ENCODE measurements at regions not wholly inside any gene's neighbourhood (a gene's known extent, or its start where the extent isn't known, plus 50 kb on each side); places are given as distances from the start of the nearest gene placed in this dataset.
A peak's percentile ranks its signal among the peaks of the same experiment; 100 is the strongest.

GRCh38 chr1:36721261-36721660 is 238.5 kb upstream of the CSF3R start:
- DNase-seq (ENCODE audit: low read depth in 2 of 2), result no peak

GRCh38 chr1:36717431-36717830 is 234.7 kb upstream of the CSF3R start:
- DNase-seq (ENCODE audit: low read depth in 2 of 2), result no peak

DNA sequence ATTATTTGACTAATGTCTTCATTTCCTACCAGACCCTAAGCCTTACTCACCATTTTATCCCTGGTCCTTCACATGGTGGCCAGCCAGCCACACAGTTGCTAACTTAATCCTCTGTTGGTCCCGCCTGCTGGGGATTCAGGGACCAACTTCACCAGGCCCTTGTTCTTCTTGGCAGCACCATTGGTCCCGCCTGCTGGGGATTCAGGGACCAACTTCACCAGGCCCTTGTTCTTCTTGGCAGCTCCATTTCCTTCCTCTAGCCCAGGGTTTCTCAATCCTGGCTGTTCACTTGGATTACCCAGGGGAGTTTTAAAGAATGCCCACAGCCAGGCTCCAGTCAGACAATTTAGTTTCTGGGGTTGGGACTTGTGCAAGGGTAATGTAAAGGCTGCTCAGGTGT is 233.1 kb upstream of the CSF3R start:
- DNase-seq (ENCODE audit: low read depth in 2 of 2), result no peak

- no peak for DNase-seq (ENCODE audit: low read depth in 2 of 2)
Observed at GRCh38 chr1:36714301-36714700, 231.6 kb upstream of the CSF3R start.

GRCh38 chr1:36711480-36711879 is 228.8 kb upstream of the CSF3R start:
- DNase-seq (ENCODE audit: low read depth in 2 of 2), result no peak

GRCh38 chr1:36710951-36711350 is 228.2 kb upstream of the CSF3R start:
- no peak for DNase-seq (ENCODE audit: low read depth in 2 of 2)

DNA sequence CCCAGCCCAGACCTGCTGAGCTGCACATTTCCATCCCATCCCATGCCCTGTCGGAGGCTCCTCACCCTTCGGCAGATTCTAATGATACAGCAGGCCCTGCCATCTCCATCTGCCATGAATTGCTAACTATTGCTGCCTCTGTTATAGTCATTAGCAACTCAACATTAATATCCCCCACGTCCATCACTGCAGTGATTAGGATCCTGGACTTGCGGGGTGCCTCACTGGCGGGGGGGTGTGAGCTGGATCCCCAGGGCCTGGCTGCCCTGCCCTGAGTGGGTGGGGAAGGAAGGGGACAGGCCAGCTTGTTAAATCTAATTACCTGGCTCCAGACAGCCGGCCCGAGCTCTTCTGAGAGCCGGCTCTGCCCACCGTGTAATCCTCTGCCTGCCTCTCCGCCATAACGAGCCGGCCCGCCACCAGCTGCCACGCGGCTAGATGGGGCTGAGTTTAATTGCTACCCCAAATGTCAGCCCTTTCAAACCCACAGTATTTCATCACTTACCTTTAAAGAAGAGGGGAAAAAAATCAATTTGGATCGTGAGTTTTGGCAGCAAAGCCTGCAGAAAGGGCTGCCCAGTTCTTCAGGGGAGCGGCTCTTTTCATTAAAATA is 227.3 kb upstream of the CSF3R start:
- no peak for DNase-seq (ENCODE audit: low read depth in 2 of 2)

DNA sequence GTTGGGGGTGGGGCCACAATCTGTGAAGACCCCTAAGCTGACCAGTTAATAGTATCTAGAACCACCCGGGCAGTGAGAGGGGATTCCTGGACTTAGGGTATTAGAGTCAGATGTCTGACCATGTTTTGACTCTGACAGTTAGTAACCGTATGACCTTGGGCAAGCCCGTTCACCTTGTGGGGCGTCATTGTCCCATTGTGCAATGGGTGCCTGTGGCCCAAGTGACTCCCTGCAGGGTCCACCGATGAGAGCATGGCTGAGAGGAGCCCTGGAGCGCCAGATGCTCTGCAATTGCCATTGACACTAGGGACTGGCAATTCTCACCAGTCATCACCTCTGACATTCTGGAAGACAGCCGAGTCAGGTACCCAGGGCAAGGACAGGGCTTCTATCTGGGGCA is 225.9 kb upstream of the CSF3R start:
- DNase-seq (ENCODE audit: low read depth in 2 of 2), result no peak

DNA sequence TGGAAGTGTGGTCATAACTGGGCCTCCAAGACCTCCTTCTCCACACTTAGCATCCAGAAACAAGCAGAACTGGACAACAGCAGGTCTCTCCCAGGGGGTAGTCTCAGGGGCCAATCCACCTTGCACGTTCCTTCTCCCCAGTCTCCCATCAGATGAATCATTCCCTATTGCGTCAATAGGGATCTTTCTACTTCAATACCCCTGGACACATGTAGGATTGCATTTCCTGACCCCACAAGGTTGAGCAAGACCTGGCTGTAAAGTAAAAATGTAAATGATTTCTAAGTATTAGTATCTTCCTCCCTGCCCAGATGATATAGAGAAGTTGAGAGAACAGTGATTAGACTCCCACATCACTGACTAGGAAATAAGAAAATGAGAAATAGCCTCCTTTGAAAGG is 224.5 kb upstream of the CSF3R start:
- no peak for DNase-seq (ENCODE audit: low read depth in 2 of 2)

DNA sequence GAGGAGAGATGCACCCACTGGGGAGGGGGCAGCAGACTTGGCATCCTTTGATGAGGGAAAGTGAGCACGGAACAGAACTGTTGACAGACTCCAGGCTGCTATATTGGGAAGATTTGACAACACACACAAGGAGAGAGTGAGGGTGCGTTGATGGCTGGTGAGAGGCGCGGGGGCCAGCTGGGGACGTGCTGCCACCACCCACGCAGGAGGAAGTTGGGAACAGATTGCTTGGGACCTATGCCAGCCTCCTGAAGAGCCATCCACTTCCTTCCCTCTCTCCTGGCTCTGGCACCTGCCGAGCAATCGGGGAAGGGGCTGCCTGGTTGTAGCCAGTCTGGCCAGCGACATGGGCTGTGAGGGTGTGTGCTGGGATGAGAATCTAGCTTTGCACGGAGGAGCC is 223.7 kb upstream of the CSF3R start:
- DNase-seq (ENCODE audit: low read depth in 2 of 2), result no peak

DNA sequence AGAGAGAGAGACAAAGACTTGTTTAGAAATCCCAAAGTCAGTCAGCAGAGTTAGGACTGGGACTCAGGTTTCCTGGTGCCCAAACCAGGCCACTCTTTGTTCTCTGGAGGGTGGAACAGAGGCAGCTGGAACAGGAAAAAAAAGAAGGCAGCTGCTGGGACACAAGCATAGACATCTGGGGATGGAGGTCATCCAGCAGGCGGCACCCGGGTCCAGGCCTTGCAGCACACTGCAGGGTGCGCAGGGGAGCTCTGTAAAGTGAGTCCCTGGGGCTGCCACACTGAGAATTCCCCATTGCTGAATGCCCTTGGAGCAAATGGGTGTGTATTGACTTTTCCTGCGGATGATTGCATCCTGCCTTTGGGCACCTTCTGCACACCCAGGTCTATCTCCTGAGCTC is 222.9 kb upstream of the CSF3R start:
- DNase-seq (ENCODE audit: low read depth in 2 of 2), result no peak

DNA sequence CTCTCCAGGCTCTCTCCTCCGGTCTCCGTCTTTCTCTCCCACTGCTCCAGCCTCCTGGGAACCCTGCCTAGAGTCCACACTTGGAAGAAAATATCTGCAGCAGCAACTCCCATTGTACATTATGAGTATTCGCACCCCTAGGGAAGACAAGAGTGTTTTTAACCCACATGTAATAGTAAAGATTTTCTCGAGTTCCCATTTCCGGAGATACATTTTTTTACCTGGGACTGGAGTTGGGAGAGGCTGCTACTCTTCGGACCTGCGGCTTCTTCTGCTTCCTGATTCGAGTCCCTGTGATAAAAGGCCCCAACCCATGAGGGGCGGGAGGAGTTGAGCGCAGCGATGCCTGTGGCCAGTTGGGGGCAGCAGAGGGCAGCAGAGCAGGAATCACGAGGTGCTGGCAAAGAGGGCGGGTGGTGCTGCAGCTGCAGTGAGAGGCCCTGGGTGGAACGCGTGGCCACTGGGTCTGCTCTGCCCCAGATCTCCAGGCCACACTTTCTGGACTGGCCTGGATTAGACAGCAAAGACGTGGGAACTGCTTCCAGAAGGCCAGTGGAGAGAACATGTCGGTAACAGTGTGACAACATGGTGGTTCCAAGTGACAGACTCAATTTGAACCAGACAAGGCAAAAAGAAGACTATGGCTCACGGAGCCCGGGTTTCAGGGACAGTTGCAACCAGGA is 221.0 kb upstream of the CSF3R start:
- DNase-seq (ENCODE audit: low read depth in 2 of 2), result peak; percentile 10 to 49

DNA sequence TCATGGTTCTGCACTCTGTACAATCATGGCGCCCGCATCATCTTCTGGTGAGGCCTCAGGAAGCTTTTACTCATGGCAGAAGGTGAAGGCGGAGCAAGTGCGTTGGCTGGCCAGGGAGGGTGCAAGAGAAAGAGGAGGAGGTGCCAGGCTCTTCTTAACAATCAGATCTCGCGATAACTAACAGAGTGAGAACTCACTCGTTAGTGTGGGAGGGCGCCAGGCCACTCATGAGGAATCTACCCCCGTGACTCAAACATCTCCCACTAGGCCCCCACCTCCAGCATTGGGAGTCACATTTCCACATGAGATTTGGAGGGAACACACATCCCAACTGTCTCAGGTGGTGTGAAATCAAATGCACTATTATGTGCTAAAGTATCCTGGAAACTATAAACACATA is 220.2 kb upstream of the CSF3R start:
- DNase-seq (ENCODE audit: low read depth in 2 of 2), result no peak

- DNase-seq (ENCODE audit: low read depth in 2 of 2), result no peak
Observed at GRCh38 chr1:36699113-36699911, 216.6 kb upstream of the CSF3R start.

DNA sequence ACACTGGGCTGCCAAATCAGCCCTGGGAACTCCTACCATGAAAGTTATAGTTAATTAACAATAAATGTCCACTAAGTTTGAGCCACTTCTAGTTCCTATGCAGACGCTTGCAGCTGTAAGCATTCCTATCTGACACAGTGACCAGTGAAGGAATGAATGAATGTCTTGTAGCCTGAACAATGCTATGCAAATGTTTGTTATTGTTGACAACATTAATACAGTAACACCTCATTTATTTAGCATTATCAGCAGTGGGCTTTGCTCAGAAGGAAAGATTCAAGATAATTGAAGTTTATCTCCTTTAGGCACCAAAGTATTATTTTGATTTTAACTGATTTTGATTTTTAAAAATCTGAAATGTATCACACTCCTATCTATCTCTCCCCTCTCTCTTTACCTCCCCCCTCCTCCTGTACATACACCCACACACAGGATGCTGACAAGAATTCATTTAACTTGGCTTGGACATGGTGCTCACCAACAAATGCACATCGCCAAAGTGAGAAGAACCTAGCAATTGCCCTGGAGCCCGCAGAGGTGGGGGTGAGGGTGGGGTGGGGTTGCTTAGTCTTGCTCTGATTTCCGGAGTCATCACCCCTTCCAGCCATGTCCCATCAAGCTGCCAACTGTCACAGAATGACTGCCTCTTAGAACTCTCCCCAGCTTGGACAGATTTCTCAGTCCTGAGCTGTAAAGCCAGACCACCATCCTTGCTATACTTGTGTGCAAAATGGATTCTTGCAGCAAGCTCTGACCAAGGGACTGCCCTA is 215.3 kb upstream of the CSF3R start:
- DNase-seq (ENCODE audit: low read depth in 2 of 2), result no peak

- no peak for DNase-seq (ENCODE audit: low read depth in 2 of 2)
Observed at GRCh38 chr1:36696261-36696940, 213.7 kb upstream of the CSF3R start.

DNA sequence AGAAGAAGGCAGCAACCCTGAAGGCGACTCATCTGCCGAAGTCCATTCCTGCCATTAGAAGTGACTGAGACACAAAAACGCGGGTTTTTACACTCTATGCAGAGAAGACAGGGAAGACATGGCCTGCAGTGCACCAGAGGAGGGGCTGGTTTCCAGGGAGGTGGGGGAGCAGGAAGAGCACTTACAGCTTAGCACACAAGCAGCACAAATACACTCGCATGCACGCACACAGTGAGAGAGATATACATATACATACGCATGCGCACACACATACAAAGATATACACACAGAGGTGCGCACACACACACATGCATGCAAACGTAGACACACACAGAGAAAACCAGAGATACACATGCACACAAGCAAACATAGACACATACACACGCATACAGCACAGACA is 210.9 kb upstream of the CSF3R start:
- no peak for DNase-seq (ENCODE audit: low read depth in 2 of 2)

- no peak for DNase-seq (ENCODE audit: low read depth in 2 of 2)
Observed at GRCh38 chr1:36693161-36693525, 210.4 kb upstream of the CSF3R start.

DNA sequence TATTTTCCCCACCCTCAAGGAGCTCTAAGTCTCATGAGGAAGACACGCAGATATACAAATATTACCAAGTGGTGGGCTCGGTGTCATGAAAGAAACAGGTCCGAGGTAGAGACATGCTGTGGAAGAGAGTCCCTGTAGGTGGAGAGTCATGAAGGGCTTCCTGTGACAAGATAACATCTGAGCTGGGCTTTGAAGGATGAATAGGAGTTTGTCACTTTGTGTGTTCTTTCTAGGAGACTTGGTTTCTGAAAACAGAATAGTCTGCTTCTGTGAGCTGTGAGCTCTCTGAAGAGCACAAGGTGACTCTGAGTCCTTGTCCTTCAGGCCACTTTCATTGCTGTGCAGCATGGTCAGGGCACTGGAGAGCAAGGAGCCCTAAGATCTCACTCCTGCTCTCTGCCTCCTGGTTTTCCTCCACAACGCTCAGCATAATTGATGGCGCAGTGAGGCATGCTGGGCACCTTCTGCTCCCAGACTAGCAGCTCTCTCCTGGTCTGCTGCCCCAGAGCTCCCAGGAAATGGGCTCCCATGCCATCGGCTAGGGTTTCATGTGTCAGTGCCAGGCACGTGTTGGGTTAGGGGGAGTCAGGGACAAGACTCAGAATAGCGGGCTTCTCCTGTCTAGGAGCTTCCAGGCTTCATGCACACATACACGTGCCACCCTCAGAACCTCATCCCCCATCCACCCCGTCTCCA is 209.9 kb upstream of the CSF3R start:
- no peak for DNase-seq (ENCODE audit: low read depth in 2 of 2)

GRCh38 chr1:36691374-36691773 is 208.7 kb upstream of the CSF3R start:
- DNase-seq (ENCODE audit: low read depth in 2 of 2), result no peak

DNA sequence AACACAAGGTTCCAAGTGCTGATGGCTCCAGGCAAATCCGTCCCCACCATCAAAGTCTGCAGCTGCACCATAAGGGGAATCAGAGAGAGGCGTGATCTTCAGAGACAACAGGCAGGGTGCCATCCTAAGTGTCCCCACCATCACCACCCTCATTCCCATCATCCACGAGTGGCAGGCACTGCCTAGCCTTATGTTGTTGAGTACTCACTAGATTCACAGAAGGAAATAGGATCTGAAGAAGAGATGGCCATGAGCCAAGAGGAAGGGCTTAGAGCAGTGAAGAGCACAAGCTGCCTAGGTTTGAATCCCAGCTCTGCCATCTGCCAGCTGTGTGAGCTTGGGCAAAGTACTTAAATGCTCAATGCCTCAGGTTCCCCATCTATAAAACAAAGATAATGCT is 207.3 kb upstream of the CSF3R start:
- no peak for DNase-seq (ENCODE audit: low read depth in 2 of 2)
